ENCODE measurements at regions not wholly inside any gene's neighbourhood (a gene's known extent, or its start where the extent isn't known, plus 50 kb on each side); places are given as distances from the start of the nearest gene placed in this dataset.

GRCh38 chr11:122040464-122040863 lies 75.6 kb downstream of the BLID start:
- no peaks in the 10 kb centered on the region for H3K27me3 ChIP-seq (ENCODE audit: insufficient read depth, low read length)
- peak overlapping the region; percentile 33 for H3K27ac ChIP-seq (ENCODE audit: low read depth, low read length)
- peak overlapping the region; percentile 82 for H2AFZ ChIP-seq (ENCODE audit: low read depth, low read length)
- H4K20me1 ChIP-seq (ENCODE audit: insufficient read depth, low read length), result no peaks in the 10 kb centered on the region
- H3K4me2 ChIP-seq (ENCODE audit: low read length), result peak overlapping the region; percentile 78
- peak overlapping the region; percentile 27 for H3K4me3 ChIP-seq (ENCODE audit: insufficient read depth, low read depth, low read length)
- DNase-seq (ENCODE audit: low read depth) (peak; percentile 22), FAIRE-seq (peak; percentile 34)
- no peaks in the 10 kb centered on the region for H3K36me3 ChIP-seq (ENCODE audit: insufficient read depth, low read length)
- no peak overlapping the region for H3K4me3 Mint-ChIP-seq (ENCODE audit: unreplicated experiment)
- no peaks in the 10 kb centered on the region for H3K9me3 ChIP-seq (ENCODE audit: insufficient read depth, low read depth, low read length)
- peaks cover 35% of the 10 kb centered on the region for H3K4me1 ChIP-seq (ENCODE audit: insufficient read depth, low read length)
- H3K4me1 Mint-ChIP-seq (ENCODE audit: low read depth, unreplicated experiment), result peaks cover 54% of the 10 kb centered on the region
- H3K9me3 Mint-ChIP-seq (ENCODE audit: unreplicated experiment), result no peaks in the 10 kb centered on the region
- no peaks in the 10 kb centered on the region for H3K36me3 Mint-ChIP-seq (ENCODE audit: low read depth, unreplicated experiment)
- peak overlapping the region; percentile 58 for H3K9ac ChIP-seq (ENCODE audit: low read length)
- TF ChIP-seq CTCF (IDR thresholded peaks at IDR 0.05; ENCODE audit: insufficient read depth, low read depth, low read length) (no peak), EZH2 (IDR thresholded peaks at IDR 0.05; ENCODE audit: insufficient read depth, low read length) (no peak)
- no peaks in the 10 kb centered on the region for H3K79me2 ChIP-seq (ENCODE audit: insufficient read depth, low read length)
- H3K27me3 Mint-ChIP-seq (ENCODE audit: low read depth, unreplicated experiment), result no peaks in the 10 kb centered on the region
- H3K27ac Mint-ChIP-seq (ENCODE audit: unreplicated experiment), result peak overlapping the region; percentile 66

GRCh38 chr11:122038543-122038942 lies 77.5 kb downstream of the BLID start:
- peak overlapping the region; percentile 64 for H3K27ac ChIP-seq (ENCODE audit: low read depth, low read length)
- H2AFZ ChIP-seq (ENCODE audit: low read depth, low read length), result no peak overlapping the region
- Mint-ChIP-seq H3K27me3 (ENCODE audit: low read depth, unreplicated experiment) (no peaks in the 10 kb centered on the region), H3K4me1 (ENCODE audit: low read depth, unreplicated experiment) (peaks cover 44% of the 10 kb centered on the region), H3K27ac (ENCODE audit: unreplicated experiment) (peak overlapping the region; percentile 92), H3K9me3 (ENCODE audit: unreplicated experiment) (no peaks in the 10 kb centered on the region), H3K36me3 (ENCODE audit: low read depth, unreplicated experiment) (no peaks in the 10 kb centered on the region), H3K4me3 (ENCODE audit: unreplicated experiment) (no peak overlapping the region)
- H3K4me2 ChIP-seq (ENCODE audit: low read length), result peak overlapping the region; percentile 2
- no peak overlapping the region for H3K9ac ChIP-seq (ENCODE audit: low read length)
- no peaks in the 10 kb centered on the region for H4K20me1 ChIP-seq (ENCODE audit: insufficient read depth, low read length)
- H3K79me2 ChIP-seq (ENCODE audit: insufficient read depth, low read length), result no peaks in the 10 kb centered on the region
- no peaks in the 10 kb centered on the region for H3K36me3 ChIP-seq (ENCODE audit: insufficient read depth, low read length)
- peak; percentile 100 for FAIRE-seq
- DNase-seq (ENCODE audit: low read depth), result peak; percentile 96
- TF ChIP-seq EZH2 (IDR thresholded peaks at IDR 0.05; ENCODE audit: insufficient read depth, low read length) (no peak), CTCF (IDR thresholded peaks at IDR 0.05; ENCODE audit: insufficient read depth, low read depth, low read length) (no peak)
- no peaks in the 10 kb centered on the region for H3K9me3 ChIP-seq (ENCODE audit: insufficient read depth, low read depth, low read length)
- no peak overlapping the region for H3K4me3 ChIP-seq (ENCODE audit: insufficient read depth, low read depth, low read length)
- H3K27me3 ChIP-seq (ENCODE audit: insufficient read depth, low read length), result no peaks in the 10 kb centered on the region
- H3K4me1 ChIP-seq (ENCODE audit: insufficient read depth, low read length), result peaks cover 22% of the 10 kb centered on the region

GRCh38 chr11:122037911-122038310 lies 78.1 kb downstream of the BLID start:
- peaks cover 22% of the 10 kb centered on the region for H3K4me1 ChIP-seq (ENCODE audit: insufficient read depth, low read length)

More at GRCh38 chr11:122037911-122038310, 78.1 kb downstream of the BLID start:
- Histone ChIP-seq H3K79me2 (ENCODE audit: insufficient read depth, low read length) (no peaks in the 10 kb centered on the region), H3K4me3 (ENCODE audit: insufficient read depth, low read depth, low read length) (no peak overlapping the region), H3K4me2 (ENCODE audit: low read length) (peak overlapping the region; percentile 2), H2AFZ (ENCODE audit: low read depth, low read length) (no peak overlapping the region), H3K9me3 (ENCODE audit: insufficient read depth, low read depth, low read length) (no peaks in the 10 kb centered on the region), H3K27me3 (ENCODE audit: insufficient read depth, low read length) (no peaks in the 10 kb centered on the region), H3K9ac (ENCODE audit: low read length) (peak overlapping the region; percentile 30), H3K36me3 (ENCODE audit: insufficient read depth, low read length) (no peaks in the 10 kb centered on the region), H3K27ac (ENCODE audit: low read depth, low read length) (peak overlapping the region; percentile 64), H4K20me1 (ENCODE audit: insufficient read depth, low read length) (no peaks in the 10 kb centered on the region)
- Mint-ChIP-seq H3K4me3 (ENCODE audit: unreplicated experiment) (no peak overlapping the region), H3K27me3 (ENCODE audit: low read depth, unreplicated experiment) (no peaks in the 10 kb centered on the region), H3K36me3 (ENCODE audit: low read depth, unreplicated experiment) (no peaks in the 10 kb centered on the region), H3K9me3 (ENCODE audit: unreplicated experiment) (no peaks in the 10 kb centered on the region), H3K4me1 (ENCODE audit: low read depth, unreplicated experiment) (peaks cover 43% of the 10 kb centered on the region), H3K27ac (ENCODE audit: unreplicated experiment) (peak overlapping the region; percentile 92)
- no peak for DNase-seq (ENCODE audit: low read depth)
- FAIRE-seq, result no peak
- TF ChIP-seq EZH2 (IDR thresholded peaks at IDR 0.05; ENCODE audit: insufficient read depth, low read length), result no peak
- no peak for TF ChIP-seq CTCF (IDR thresholded peaks at IDR 0.05; ENCODE audit: insufficient read depth, low read depth, low read length)

Measured in astrocyte (in vitro differentiated cells and primary cell).